GM18861 (cell line): ENCODE measurements at regions not wholly inside any gene's neighbourhood (a gene's known extent, or its start where the extent isn't known, plus 50 kb on each side); places are given as distances from the start of the nearest gene placed in this dataset.

Experiments
- ATAC-seq: cut with Tn5 transposase; IDR thresholded peaks from one replicate; pipeline ENCODE4 v1.9.1; 2021; ENCODE audit not compliant: unreplicated experiment

DNA sequence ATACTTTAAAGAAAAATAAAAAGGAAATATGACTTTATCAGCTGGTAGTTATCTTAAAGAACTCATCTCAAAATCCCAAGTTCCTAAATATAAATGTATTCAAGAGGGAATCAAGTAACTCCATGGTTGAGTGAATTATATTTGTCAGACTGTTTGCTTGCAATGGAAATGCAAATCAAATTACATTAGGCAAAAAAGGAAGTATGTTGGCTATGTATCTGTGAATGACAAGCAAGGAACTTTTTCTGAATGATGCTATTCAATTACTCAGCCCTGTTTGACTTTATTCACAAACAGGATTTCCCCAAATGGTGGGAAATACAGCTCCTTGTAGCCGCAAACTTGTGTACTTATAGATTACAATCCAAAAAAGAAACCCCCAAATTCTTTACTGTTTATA lies 309.1 kb downstream of the ARL6IP6 start:
- ATAC-seq, result no peak

DNA sequence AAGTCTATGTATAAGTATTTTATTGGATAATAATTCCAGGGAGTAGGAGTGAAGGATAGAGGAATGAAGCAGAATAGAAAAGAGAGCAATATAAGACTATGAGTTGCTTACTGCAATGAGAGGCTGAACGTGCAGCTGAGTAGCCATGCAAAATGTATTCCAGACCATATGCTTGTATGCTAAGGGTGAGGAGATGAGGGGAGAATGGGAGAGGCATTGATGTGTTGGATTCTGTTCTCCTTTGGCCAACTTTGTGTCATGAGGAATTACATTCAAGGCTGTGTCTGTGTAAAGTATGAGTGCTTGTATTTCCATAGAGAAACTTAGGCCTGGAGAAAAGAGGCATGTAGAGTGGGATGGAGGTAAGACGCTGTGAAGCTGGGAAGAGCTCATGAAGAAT lies 301.8 kb downstream of the ARL6IP6 start:
- ATAC-seq, result no peak

- no peak for ATAC-seq
Observed at GRCh38 chr2:153005071-153005730, 286.8 kb downstream of the ARL6IP6 start.

DNA sequence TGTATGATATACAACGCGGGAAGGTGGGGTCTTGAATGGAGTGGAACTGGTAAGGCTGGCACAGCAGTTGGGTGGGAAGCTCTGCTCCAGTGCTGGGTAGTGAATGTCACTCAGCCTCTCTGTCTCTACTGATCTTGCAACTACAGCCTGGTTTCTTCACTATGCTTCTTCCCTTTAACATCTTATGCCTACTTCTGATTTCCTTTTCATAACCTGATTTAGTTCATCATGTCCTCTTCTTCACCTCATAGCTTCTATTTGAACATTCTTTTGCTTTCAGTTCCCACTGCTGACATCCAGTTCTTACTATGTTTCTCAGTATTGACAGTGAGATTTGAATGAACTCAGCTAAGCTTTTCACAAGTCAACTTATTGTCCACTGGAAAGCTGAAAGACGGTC lies 286.2 kb downstream of the ARL6IP6 start:
- no peak for ATAC-seq

GRCh38 chr2:152974146-152974545 lies 255.7 kb downstream of the ARL6IP6 start:
- no peak for ATAC-seq

GRCh38 chr2:152971685-152972084 lies 253.3 kb downstream of the ARL6IP6 start:
- no peak for ATAC-seq

GRCh38 chr2:152962446-152962845 lies 244.0 kb downstream of the ARL6IP6 start:
- ATAC-seq, result no peak

DNA sequence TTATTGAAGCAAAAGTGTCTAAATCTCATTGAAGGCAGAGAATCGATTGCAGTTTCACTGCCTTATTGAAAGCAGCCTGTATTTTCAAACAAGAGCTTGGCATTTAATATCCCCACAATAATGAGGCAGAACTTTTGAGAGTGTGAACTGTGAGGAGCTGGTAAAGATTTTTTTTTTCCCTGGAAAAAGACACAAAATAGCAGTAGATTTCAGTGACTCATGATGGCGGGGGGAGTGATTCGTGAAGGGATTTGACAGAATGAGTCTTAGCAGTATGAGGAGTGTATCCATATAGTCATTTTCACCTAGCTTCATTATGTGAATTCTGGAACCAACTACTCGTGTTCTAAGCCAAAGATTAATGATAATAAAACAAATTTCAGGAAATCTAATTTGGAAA lies 242.9 kb downstream of the ARL6IP6 start:
- ATAC-seq, result no peak

- no peak for ATAC-seq
Observed at GRCh38 chr2:152950126-152950525, 231.7 kb downstream of the ARL6IP6 start.

- no peak for ATAC-seq
Observed at GRCh38 chr2:152944099-152944498, 225.7 kb downstream of the ARL6IP6 start.

DNA sequence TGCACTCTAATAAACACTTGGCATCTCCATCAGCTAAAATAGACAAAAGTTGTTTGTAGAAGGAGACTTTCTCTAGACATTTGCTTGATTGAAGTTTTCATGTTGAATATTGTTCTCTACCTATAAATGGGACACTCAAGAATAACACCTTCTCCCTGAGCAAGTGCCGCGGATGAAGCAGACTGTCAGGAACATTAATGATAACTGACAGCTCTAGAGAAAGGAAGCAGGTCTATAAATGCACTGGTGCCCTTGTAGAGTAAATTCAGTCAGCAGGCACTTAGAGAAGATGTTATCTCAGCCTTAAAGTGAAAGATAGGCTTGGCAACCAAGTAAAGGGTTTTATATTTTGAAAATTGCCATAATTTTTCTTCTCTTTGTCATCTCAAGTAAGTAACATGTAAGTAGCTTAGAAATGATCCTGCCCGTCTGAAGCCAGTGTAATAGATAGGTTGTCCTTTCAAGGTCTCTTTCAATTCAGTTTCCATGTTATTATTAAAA lies 224.6 kb downstream of the ARL6IP6 start:
- ATAC-seq, result no peak

GRCh38 chr2:152930501-152930900 lies 212.1 kb downstream of the ARL6IP6 start:
- no peak for ATAC-seq

GRCh38 chr2:152929628-152930027 lies 211.2 kb downstream of the ARL6IP6 start:
- ATAC-seq, result no peak

GRCh38 chr2:152925547-152926448 lies 207.4 kb downstream of the ARL6IP6 start:
- peak; percentile 73 for ATAC-seq

DNA sequence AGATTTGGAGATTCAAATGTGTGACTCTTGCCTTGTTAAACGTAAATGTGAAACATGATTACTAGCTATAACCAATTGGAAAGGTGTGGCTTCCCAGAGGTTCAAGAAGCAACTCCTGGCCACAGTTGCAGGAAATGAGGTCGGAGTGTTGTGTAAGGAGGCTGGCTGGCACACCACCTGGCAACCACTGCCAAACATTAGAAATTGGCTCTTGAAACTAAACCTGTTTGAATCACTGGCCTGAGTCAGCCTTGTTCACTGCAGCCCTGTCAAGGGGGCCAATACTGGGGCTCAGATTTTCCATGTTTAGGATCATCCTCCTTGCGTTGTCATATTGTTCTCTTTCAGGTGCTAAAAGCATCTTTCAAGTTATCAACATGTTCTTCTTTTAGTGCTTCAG lies 206.3 kb downstream of the ARL6IP6 start:
- ATAC-seq, result no peak

GRCh38 chr2:152924219-152924618 lies 205.8 kb downstream of the ARL6IP6 start:
- ATAC-seq, result no peak

DNA sequence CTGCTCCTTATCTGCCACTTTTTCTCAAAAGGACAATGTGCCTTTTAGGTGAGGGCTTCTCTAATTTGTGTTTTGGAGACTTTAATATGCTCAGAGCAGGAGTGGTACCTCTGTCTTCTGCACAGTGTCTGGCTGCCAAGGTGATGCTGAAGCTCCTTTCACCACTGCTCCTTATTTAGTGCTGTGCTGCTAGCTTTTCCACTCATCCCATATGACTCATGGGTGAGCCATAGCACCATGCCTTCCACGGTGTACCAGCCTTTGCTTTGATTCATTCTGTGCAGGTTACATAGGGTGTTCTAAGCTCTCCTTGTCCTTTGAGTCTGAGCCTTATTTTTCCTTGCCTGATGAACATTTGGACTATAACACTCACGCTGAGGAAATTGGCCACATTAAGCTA lies 202.4 kb downstream of the ARL6IP6 start:
- no peak for ATAC-seq

DNA sequence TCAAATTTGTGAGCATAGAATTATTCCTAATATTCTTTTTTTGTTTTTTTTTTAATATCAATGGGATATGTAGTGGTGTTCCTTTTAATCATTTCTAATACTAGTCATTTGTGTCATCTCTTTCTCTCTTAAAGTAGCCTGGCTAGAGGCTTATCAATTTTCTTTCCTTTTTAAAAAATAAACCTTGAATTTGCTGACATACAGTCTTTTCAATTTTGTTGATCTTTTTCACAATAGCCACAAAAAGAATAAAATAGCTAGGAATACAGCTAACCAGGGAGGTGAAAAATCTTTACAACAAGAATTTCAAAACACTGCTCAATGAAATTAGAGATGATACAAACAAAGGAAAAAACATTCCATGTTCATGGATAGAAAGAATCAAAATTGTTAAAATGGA lies 192.6 kb downstream of the ARL6IP6 start:
- no peak for ATAC-seq

- no peak for ATAC-seq
Observed at GRCh38 chr2:152907046-152907445, 188.6 kb downstream of the ARL6IP6 start.

GRCh38 chr2:152894051-152894450 lies 175.6 kb downstream of the ARL6IP6 start:
- ATAC-seq, result no peak

GRCh38 chr2:152890736-152891135 lies 172.3 kb downstream of the ARL6IP6 start:
- no peak for ATAC-seq

GRCh38 chr2:152883951-152884487 lies 165.6 kb downstream of the ARL6IP6 start:
- no peak for ATAC-seq
